DND-41 (cell line): ENCODE measurements at regions not wholly inside any gene's neighbourhood (a gene's known extent, or its start where the extent isn't known, plus 50 kb on each side); places are given as distances from the start of the nearest gene placed in this dataset.

Experiments used
- EZH2 ChIP-seq: IDR thresholded peaks from 3 replicates; pipeline ENCODE4 v1.6.1; 2012; ENCODE audit warnings: borderline replicate concordance, low read depth, mild to moderate bottlenecking, moderate library complexity, low read length, inconsistent platforms; ENCODE audit not compliant: severe bottlenecking
- TF ChIP-seq, protein P1 (sequence below): IDR thresholded peaks from 2 replicates; pipeline ENCODE4 v1.5.1; 2012; ENCODE audit warnings: borderline replicate concordance, low read length, moderate library complexity, mild to moderate bottlenecking; ENCODE audit not compliant: poor library complexity, severe bottlenecking; ENCODE audit errors: extremely low read depth

DNA sequence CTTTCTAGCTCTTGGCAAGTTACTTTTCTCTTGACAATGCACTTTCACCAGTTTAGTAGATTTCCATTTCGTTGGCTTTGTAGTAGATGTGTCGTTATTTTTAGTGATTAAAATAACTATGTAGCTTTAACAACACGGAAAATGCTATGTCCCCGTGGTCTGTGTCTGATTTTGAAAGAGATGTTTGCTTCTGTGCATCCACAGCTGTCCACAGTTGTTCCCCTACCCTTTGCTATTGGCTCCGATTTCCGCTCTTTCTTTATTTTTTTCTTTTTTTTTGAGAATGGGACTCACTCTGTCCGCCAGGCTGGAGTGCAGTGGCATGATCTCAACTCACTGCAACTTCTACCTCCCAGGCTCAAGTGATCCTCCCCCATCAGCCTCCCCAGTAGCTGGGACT lies 533.9 kb downstream of the IRX1 start:
- TF ChIP-seq, protein P1, sequence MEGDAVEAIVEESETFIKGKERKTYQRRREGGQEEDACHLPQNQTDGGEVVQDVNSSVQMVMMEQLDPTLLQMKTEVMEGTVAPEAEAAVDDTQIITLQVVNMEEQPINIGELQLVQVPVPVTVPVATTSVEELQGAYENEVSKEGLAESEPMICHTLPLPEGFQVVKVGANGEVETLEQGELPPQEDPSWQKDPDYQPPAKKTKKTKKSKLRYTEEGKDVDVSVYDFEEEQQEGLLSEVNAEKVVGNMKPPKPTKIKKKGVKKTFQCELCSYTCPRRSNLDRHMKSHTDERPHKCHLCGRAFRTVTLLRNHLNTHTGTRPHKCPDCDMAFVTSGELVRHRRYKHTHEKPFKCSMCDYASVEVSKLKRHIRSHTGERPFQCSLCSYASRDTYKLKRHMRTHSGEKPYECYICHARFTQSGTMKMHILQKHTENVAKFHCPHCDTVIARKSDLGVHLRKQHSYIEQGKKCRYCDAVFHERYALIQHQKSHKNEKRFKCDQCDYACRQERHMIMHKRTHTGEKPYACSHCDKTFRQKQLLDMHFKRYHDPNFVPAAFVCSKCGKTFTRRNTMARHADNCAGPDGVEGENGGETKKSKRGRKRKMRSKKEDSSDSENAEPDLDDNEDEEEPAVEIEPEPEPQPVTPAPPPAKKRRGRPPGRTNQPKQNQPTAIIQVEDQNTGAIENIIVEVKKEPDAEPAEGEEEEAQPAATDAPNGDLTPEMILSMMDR: no peak
- no peak for TF ChIP-seq EZH2
